GM19324 (cell line): ENCODE measurements at regions not wholly inside any gene's neighbourhood (a gene's known extent, or its start where the extent isn't known, plus 50 kb on each side); places are given as distances from the start of the nearest gene placed in this dataset.

Source experiments
- ATAC-seq: cut with Tn5 transposase; IDR thresholded peaks from one replicate; pipeline ENCODE4 v1.9.1; 2021; ENCODE audit warnings: mild to moderate bottlenecking, moderate library complexity; ENCODE audit not compliant: unreplicated experiment, low FRiP score

DNA sequence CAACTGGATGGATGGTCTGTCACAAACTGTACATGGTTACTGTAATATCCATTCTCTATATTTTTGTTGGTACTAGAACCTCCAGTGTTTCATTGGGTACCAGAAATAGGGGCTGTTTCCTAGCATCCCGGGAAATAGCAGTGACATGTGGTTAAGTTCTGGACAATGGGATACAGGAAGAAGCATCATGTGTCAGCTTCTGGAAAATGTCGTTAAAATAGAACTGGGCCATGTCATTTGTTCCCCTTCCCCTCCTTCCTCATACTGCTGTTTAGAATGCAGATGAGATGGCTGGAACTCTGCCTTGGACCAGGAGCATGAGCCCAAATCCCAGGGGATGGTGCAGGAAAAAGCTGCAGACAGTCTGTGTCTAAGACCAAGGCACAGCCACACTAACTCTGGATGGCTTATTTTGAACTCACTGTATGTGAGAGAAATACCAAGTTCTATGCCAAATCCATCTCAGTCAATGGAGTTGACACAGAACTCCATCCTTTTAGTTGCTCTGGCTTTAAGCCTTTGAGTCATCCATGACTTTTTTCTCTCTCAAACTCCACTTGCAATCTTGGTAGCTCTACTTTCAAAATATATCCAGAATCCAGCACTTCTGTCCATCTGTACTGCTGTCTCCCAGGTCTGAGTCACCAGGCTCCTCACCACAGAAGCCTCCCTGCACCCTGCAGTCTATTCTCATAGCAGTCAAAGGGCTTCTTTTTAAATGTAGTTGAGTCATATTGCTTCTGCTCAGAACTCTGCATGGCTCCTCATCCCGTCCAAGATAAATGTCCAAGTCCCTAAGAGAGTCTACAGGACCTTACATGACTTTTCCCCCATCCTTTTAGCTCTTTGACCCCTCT, 184.2 kb downstream of the NSG2 start:
- no peak for ATAC-seq

DNA sequence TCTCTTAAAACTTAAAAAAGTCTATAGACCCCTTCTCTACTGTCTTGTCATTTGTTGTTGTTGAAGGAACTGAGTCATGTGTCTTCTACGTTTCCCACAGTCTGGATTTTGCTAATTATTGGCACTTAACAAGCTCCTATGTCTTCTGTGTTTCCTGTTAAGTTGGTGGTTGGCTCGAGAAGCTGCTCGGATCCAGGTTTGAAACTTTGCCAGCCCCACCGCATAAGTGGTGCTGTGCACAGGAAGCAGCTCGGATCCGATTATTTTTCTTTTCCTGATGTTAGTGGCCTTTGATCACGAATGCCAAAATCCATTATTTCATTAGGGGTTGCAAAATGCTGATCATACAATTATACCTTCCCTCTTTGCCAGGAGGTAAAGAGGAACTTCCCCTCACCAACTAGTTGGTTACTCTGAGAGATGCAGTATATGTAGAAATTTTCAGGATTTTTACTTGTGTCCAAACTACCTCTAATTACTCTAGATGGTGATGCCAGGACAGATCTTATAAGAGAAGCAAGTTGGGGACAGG, 186.5 kb downstream of the NSG2 start:
- ATAC-seq, result no peak

DNA sequence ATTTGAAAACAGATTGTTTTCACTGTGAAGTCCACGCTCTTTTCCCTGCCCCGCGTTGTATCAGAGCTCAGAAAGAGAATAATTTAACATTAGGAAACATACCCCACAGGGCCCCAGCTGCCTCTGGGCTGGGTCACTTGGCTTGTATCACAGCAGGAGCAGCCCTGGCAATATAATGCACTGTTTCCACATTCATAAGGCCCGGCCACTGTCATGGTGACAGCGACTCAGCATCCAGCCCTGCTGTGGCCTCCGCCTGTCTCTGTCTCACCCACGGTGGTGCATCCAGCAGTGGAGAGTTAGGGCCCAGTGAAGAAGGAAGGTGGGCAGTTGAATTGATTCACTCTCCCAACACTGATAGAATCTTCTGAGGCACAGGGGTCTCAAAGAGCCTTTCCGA, 188.9 kb downstream of the NSG2 start:
- no peak for ATAC-seq

DNA sequence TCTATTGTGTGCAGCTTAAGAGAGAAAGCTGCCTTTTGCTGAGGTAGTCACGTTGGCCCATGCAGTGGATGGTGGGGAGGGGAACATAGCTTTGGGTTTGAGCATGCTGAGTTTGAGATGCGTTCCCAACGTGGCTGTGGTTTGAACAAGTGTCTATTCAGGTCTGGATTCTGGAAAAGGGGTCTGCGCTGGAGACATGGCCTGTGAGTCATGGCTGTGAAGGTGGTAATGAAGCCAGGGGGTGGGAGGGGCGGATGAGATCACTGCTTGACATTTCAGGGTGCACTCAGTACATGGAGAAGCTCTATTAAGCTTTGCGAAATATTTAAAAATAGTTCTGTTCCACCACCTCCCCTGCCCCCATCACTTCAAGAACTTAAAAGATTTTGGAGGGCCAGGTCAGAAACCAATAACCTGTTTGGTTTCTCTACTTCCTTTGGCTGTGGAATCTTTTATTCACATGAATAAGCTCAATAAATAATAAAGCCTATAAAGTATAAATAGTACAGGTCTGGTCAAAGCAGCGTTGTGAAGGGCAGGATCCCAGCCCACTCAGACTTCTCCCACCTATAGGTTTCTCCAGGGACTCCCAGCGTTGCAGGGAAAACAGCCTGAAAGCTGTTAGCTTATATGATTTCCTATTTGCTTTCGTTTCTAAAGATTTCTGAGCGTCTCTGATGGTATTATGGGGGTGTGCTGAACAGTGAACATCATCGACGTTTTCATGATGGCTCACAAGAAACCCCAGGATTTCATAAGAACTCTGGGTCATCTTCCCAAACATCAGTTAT, 189.9 kb downstream of the NSG2 start:
- ATAC-seq, result no peak

DNA sequence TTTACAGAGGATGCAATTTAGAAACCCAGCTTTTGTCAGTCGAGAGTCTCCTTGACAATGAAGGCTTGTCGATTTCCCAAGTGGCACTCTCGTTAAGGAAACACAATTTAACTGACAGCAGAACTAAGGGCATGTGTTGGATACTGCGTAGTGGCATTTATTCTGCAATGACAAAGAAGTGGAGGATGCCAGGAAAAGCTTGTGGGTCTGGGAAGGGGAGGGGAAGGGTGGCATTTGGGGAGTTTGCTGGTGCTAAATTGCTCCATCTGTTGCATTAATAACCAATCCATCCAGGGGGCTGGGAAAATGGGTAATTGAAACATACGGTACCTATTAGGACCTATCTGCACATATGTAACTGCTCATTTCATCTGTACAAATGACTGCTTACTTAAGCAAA, 190.6 kb downstream of the NSG2 start:
- ATAC-seq, result no peak

DNA sequence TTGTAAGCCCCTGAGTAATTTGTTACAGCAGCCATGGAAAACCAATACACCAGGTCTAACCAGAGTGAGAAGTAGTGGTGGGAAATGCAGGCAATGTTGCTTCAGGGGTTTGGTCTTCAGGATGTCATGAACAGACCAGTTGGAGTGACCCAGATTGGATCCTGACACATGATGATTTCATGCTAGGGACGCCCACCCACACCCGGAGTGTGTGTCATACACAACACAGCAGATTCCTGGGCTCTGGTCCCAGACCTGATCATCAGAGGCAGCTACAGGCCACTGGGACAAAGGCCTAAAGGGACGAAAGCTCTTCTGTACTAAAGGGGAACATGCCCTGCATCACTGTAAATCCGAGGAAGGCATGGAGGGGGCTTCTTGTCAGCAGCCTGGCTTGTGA, 194.2 kb downstream of the NSG2 start:
- ATAC-seq, result no peak

DNA sequence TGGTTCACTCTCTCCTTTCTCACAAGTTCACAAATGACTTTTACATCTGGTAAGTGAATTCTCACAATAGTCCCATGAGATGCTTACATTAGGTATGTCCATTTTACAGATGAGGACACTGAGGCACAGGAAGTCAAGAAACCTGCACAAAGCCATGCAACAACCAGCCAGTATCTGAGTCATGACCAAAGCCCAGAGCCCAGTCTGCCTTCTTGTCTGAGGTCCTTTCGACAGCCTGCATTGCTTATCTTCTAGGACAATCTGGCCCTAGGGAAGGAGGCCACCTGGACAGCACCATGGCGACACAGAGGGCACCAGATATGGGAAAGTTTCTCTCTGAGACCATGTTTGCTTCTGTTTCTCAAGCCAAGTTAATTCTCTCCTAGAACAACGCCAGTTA, 197.1 kb downstream of the NSG2 start:
- ATAC-seq, result no peak

DNA sequence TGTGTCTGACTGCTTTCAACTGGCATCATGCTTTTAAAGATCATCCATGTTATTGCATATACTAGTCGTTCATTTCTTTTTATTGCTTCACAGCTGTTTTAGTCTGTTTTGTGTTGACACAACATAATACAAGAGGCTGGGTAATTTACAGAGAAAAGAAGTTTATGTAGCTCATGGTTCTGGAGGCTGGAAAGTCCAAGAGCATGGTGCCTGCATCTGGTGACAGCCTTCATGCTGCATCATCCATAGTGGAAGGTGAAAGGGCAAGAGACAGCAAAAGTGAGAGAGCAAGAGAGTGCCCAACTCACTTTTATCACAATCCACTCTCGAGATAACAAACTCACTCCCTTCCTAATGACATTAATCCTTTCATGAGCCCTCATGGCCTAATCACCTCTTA, 198.4 kb downstream of the NSG2 start:
- no peak for ATAC-seq

DNA sequence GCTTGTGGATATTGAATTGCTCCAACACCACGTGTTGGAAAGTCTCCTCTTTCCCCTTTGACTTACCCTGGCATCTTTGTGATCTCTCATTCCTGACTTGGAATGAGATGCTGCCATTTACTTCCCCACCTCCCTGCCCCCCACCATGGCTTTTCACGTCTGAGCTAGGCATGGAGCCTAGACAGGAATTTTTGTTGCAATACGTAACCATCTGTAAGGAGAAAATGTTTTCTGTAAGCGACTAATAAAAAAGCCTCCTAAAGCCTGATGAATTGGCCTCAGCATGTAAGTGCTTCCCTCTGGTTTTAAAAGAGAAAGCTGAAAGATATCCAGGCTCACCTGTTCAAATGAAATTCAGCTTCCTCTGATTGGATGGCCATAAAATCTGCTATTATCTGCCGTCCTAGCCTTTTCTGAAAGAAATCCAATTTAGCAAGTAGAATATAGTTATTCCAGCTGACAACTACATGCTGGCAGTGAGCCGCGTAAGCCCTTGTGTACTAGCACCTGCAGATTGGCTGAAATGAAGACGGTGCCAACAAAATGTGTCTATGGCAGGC, 200.1 kb downstream of the NSG2 start:
- ATAC-seq, result no peak

DNA sequence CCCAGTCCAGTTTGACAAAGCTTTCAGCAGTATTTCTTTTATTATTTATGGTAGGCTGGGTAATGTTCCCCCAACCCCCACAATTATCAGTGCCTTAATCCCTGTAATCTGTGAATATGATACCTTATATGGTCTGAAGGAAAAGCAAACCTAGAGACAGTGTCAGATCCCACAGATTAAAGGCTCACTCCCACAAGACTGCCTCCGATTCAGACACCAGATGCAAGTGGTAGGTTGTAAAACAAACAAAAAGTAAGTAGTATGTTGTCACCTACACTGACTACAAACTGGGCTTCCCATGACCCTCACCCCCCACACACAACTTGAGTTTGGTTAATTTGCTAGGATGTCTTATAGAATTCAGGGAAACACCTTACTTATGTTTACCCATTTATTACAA, 201.2 kb downstream of the NSG2 start:
- ATAC-seq, result no peak

DNA sequence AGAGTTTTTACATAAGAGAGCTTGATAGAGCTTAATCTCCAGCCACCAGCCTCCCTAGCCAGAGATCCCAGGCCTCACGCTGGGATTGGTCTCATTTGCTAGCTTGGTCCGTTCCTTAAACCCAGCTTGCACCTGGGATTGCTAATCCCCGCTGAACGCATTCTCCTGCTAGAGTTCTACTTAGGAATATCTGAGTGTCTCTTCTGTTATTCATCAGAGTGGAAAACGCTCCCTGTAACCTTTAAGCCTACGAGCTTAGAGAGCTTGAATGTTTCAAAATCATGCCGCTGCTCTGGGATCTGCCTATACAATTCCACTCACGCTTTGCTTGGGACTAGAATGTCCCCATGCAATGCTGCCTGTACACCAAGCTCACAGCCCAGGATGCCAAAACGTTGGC, 201.8 kb downstream of the NSG2 start:
- ATAC-seq, result no peak

DNA sequence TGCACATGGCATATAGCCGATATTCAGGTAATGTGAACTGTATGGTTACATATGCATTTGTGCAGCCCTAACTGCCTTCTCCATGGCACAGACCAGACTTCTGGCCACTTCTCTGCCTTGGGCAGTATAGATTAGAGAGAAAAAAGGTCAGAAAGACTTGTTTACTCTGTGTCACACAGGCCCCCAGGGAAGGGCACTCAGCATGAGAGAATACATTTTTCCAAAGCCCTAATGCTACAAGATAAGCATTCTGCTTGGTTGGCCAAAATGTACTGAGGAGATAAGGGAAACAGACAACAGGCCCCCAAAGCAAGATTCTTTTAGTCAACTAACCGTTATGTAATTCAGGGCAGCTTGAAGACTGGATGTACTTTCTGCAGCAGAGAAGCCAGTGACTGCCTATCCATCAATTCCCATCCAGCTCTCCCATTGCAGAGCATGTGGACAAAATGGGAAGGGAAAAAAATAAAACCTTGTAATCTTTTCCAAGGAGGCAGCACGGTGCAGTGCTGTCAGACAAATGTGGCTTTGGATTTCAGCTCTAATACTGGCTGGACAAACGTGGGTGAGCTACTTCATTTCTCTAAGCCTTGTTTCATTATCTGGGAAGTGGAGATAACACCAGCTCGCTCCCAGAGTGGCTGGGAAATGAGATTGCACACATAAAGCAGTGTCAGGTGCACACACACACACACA, 205.9 kb downstream of the NSG2 start:
- no peak for ATAC-seq

DNA sequence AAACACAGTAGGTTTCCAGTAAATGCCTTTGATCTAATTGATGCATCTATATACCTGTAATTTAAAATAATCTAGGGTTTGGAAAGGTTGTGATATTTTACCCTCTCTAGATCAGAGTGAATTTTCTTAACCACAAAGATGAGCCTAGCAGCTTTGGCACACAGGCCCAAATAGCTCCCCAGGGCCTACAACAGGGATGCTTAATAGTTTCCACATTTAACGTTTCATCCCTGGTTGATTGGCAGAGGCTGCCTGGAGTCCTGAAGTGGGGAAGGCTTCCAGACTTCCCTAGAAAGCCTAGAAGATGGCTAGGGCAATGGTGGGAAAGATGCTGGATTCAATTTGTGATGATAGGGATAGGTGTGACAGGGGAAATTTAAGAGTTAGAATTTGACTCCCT, 206.6 kb downstream of the NSG2 start:
- no peak for ATAC-seq

DNA sequence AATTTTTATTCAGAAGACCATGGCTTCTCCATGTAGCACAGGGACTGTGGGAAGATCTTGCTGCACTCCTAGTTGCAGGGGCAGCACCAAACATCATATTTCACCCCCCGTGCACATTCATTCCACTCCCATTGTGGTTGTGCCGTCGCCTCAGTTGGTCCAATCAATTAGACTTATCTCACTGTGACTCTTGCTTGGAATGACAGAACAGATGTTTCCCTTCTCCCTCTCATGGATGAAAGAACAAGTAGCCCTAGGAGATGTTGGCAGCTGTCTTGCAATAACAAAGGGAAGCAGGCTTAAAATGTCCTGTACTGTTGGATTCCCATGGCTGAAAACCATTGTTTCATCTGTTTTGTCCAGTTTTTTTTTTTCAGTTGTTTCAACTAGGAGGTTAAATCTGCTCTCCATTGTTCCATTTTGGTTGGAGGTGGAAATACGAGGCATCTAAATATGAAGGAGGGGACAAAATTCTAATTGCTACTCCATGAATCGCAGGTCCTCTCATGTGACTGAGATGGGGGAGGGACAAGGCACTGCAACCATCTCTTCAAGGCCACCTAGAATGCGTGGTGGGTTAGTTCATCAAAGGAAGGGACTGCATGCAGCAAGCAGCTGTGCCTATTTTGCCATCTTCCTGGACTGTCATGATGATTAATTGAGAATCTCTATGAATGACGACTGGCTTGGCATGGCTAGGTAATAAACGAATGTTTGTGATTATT, 214.4 kb downstream of the NSG2 start:
- ATAC-seq, result no peak

DNA sequence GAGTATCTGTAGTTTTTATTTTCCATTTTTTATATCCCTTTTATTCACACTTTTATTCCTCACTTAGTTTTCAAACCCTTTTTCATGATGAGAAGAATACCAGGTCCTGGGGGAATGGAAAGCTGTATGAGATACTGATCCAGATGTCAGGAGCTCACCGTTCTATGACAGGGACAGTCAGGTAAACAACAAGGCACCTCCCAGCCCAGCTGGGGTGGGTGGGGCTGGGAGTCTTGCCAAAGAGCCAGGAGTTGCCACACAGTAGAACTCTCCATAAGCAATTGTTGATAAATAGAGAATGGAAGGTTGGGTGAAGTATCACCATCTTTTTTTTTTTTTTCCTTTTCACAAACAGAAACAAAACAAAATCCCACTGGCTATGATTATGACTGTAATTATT, 225.8 kb downstream of the NSG2 start:
- ATAC-seq, result no peak

DNA sequence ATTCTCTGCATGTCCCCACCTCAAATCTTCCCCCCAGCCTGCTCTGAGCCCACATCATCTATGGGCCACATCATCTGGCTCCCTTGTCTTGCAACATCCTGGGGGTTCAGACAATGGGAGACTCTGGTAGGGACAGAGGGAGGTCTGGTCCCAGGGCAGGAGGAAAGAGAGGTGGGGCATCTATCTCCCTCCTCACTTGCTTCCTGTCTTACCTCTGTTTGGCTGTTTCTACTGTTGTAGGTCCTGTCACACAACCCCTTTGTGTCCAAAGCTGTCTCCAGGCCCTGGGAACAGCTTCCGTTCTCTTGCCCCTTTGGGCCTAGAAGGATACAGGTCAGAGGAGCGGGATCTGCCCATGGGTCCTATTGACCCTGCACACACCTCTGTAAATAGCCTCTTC, 227.2 kb downstream of the NSG2 start:
- peak; percentile 5 for ATAC-seq

DNA sequence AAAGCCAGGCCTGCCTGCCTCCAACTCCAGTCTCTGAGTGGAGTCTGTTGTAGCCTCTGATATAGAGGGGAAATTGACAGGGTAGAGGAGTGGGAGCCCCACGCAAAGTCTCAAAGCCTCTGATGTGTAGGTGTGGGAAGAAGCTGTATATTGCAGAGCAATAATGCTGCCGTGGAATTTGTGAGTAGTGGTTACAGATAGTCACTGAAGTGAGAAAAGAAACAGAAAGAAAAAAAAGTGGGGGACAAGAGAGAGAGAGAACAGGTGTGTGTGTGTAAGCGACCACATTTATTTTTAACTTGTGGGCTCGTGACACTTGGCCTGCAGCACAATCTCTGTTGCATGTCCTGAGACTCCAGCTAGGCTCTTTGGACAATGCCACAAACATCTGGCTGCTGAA, 227.8 kb downstream of the NSG2 start:
- peak; percentile 88 for ATAC-seq

DNA sequence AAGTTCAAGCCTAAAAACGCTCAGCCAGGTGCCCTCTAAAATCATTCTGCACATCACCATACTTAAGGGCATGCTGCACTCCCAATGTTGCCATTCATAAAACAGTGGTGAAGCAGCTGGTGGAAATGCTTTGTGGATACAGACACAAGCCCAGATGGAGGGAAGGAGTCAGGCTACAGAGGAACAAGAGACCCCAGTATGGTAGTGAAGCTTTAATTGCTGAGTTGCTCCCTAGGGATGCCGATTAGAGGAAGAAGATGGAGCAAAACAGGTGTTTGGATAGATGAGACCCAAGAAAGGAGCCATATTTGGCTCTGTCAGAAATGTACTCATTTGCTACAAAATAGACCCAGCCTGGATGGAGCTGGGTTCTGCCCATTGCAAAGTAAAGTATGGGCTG, 230.5 kb downstream of the NSG2 start:
- no peak for ATAC-seq

DNA sequence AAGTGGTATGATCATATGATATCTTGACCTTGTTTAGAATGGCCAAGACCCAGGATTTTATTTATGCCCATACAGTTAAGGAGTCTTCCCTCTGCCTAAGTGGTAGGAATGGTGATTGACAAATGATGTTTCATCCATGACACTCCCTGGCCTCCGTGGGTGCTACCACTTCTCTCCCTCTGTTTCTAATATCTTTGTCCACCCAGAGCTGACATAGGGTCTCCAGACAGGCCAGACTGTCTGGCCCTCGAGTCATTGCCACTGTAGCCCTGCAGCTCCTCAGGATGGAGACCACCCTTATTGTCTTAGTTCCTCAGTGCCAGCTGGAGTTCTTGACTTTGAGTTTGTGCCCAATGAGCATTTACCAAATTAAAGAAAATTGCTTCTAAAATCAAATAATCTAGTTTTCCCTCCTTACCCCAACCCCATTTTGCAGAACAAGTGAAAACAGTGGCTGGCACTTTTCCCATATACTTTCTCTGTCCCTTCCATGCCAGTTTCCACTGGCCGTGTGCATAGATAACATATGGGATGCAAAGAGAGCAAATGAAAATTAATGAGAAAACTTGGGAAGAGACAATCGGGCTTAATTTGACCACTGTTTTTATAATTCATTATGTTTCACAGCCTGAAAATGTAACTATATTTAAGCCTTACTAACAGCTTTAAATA, 235.7 kb downstream of the NSG2 start:
- no peak for ATAC-seq

DNA sequence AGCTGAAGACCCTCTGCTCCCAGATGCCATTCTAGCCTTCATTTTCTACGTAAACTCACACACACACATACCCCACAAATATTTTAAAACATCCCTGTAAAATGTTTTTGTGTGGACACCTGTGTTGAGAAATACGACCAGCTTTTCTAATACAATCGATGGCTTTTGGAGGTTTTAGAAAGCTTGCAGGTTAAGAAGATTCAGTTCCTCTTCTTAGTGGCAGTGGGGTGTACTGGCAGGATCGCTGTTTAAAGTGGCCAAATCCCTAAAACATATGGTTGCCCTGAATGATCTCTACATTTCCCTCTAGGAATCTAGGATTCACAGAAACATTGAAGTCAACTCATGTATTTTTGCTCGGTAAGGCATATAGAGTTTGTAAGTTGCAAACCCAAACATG, 236.3 kb downstream of the NSG2 start:
- ATAC-seq, result no peak
